ENCODE measurements at regions not wholly inside any gene's neighbourhood (a gene's known extent, or its start where the extent isn't known, plus 50 kb on each side); places are given as distances from the start of the nearest gene placed in this dataset.

- TF ChIP-seq, protein P1, sequence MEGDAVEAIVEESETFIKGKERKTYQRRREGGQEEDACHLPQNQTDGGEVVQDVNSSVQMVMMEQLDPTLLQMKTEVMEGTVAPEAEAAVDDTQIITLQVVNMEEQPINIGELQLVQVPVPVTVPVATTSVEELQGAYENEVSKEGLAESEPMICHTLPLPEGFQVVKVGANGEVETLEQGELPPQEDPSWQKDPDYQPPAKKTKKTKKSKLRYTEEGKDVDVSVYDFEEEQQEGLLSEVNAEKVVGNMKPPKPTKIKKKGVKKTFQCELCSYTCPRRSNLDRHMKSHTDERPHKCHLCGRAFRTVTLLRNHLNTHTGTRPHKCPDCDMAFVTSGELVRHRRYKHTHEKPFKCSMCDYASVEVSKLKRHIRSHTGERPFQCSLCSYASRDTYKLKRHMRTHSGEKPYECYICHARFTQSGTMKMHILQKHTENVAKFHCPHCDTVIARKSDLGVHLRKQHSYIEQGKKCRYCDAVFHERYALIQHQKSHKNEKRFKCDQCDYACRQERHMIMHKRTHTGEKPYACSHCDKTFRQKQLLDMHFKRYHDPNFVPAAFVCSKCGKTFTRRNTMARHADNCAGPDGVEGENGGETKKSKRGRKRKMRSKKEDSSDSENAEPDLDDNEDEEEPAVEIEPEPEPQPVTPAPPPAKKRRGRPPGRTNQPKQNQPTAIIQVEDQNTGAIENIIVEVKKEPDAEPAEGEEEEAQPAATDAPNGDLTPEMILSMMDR (IDR thresholded peaks at IDR 0.05) = no peak
- TF ChIP-seq POLR2A (IDR thresholded peaks at IDR 0.05) = no peak
Measured at GRCh38 chr2:138209009-138209408, 244.7 kb downstream of the HNMT start.

Data from lower leg skin (tissue), 3 donors.